AG04450 (cell line): ENCODE measurements at regions not wholly inside any gene's neighbourhood (a gene's known extent, or its start where the extent isn't known, plus 50 kb on each side); places are given as distances from the start of the nearest gene placed in this dataset.

Source experiments
- CTCF ChIA-PET: fragments of 300-600, 350-600 bp; formaldehyde crosslinking; extraction: SDS; loops from one replicate; lab custom pipeline; 2022; ENCODE audit warnings: antibody characterized with exemption, inconsistent platforms; lab: Charles Lee
- POLR2A ChIA-PET: fragments of 350-600 bp; formaldehyde crosslinking; extraction: SDS; loops from one replicate; lab custom pipeline; 2021; ENCODE audit warnings: antibody characterized with exemption, inconsistent platforms; lab: Yijun Ruan, JAX
- DNase-seq: peaks from one replicate; pipeline ENCODE4 v3.0.0-alpha.2; 2011; ENCODE audit warnings: low read depth, low spot score
- H3K27ac ChIP-seq: one replicate; pipeline ENCODE4 v1.5.1; 2012; ENCODE audit warnings: low read depth, low read length, control low read depth
- H3K27me3 ChIP-seq: one replicate; pipeline ENCODE4 v1.6.0; 2012; ENCODE audit warnings: low read length; ENCODE audit not compliant: control insufficient read depth, insufficient read depth
- H3K4me3 ChIP-seq: 2 replicates; pipeline ENCODE4 v1.5.1; 2011; ENCODE audit warnings: mild to moderate bottlenecking, low read depth, low read length, control low read depth
- H3K9me3 ChIP-seq: 2 replicates; pipeline ENCODE4 v1.5.1; 2012; ENCODE audit warnings: low read length; ENCODE audit not compliant: control insufficient read depth, insufficient read depth
- CTCF ChIP-seq: IDR thresholded peaks from 2 replicates; pipeline ENCODE4 v1.5.1; 2011; ENCODE audit warnings: low read depth, low read length, control low read depth, inconsistent platforms

GRCh38 chr4:126687655-126688358 lies 945.0 kb upstream of the INTU start:
- ChIA-PET POLR2A (no interaction called here), CTCF (no interaction called here)
- DNase-seq, result no peak
- H3K9me3 ChIP-seq, result no peaks in the 10 kb centered on the region
- no peaks in the 10 kb centered on the region for H3K27me3 ChIP-seq
- H3K27ac ChIP-seq, result no peak overlapping the region
- TF ChIP-seq CTCF, result no peak
- no peak overlapping the region for H3K4me3 ChIP-seq

- Histone ChIP-seq H3K27me3 (no peaks in the 10 kb centered on the region), H3K4me3 (no peak overlapping the region), H3K9me3 (no peaks in the 10 kb centered on the region), H3K27ac (no peak overlapping the region)
- TF ChIP-seq CTCF, result no peak
- ChIA-PET CTCF (no interaction called here), POLR2A (no interaction called here)
- DNase-seq, result no peak
Observed at GRCh38 chr4:126691797-126692196, 941.0 kb upstream of the INTU start.

GRCh38 chr4:126697748-126698147 lies 935.0 kb upstream of the INTU start:
- peak; percentile 26 for DNase-seq
- ChIA-PET CTCF (no interaction called here), POLR2A (no interaction called here)
- no peak for TF ChIP-seq CTCF
- Histone ChIP-seq H3K27me3 (no peaks in the 10 kb centered on the region), H3K27ac (no peak overlapping the region), H3K4me3 (no peak overlapping the region), H3K9me3 (no peaks in the 10 kb centered on the region)

GRCh38 chr4:126698224-126698623 lies 934.5 kb upstream of the INTU start:
- CTCF ChIA-PET, result no interaction called here
- DNase-seq, result no peak
- POLR2A ChIA-PET, result no interaction called here
- H3K27ac ChIP-seq, result no peak overlapping the region
- H3K4me3 ChIP-seq, result no peak overlapping the region
- H3K9me3 ChIP-seq, result no peaks in the 10 kb centered on the region
- TF ChIP-seq CTCF, result no peak
- no peaks in the 10 kb centered on the region for H3K27me3 ChIP-seq

- ChIA-PET POLR2A (no interaction called here), CTCF (interaction anchor here (0.6 kb wide), 1 partner anchor 1397 kb away, joined by 3 read pairs; no protein-coding TSS in a partner anchor)
- H3K4me3 ChIP-seq, result no peak overlapping the region
- no peaks in the 10 kb centered on the region for H3K9me3 ChIP-seq
- no peak overlapping the region for H3K27ac ChIP-seq
- H3K27me3 ChIP-seq, result no peaks in the 10 kb centered on the region
- DNase-seq, result no peak
- no peak for TF ChIP-seq CTCF
Observed at GRCh38 chr4:126701756-126702155, 931.0 kb upstream of the INTU start.
